AG04450 (cell line): ENCODE measurements at regions not wholly inside any gene's neighbourhood (a gene's known extent, or its start where the extent isn't known, plus 50 kb on each side); places are given as distances from the start of the nearest gene placed in this dataset.

Source experiments
- CTCF ChIA-PET: fragments of 300-600, 350-600 bp; formaldehyde crosslinking; extraction: SDS; loops from one replicate; lab custom pipeline; 2022; ENCODE audit warnings: antibody characterized with exemption, inconsistent platforms; lab: Charles Lee
- POLR2A ChIA-PET: fragments of 350-600 bp; formaldehyde crosslinking; extraction: SDS; loops from one replicate; lab custom pipeline; 2021; ENCODE audit warnings: antibody characterized with exemption, inconsistent platforms; lab: Yijun Ruan, JAX
- DNase-seq: peaks from one replicate; pipeline ENCODE4 v3.0.0-alpha.2; 2011; ENCODE audit warnings: low read depth, low spot score
- H3K27ac ChIP-seq: one replicate; pipeline ENCODE4 v1.5.1; 2012; ENCODE audit warnings: low read depth, low read length, control low read depth
- H3K27me3 ChIP-seq: one replicate; pipeline ENCODE4 v1.6.0; 2012; ENCODE audit warnings: low read length; ENCODE audit not compliant: control insufficient read depth, insufficient read depth
- H3K4me3 ChIP-seq: 2 replicates; pipeline ENCODE4 v1.5.1; 2011; ENCODE audit warnings: mild to moderate bottlenecking, low read depth, low read length, control low read depth
- H3K9me3 ChIP-seq: 2 replicates; pipeline ENCODE4 v1.5.1; 2012; ENCODE audit warnings: low read length; ENCODE audit not compliant: control insufficient read depth, insufficient read depth
- CTCF ChIP-seq: IDR thresholded peaks from 2 replicates; pipeline ENCODE4 v1.5.1; 2011; ENCODE audit warnings: low read depth, low read length, control low read depth, inconsistent platforms

- POLR2A ChIA-PET = interaction anchor here (0.5 to 1.6 kb wide), 3 partner anchors 10 to 1102 kb away, joined by 3 to 9 read pairs (median 5); partner anchors contain the start of gene DDX27
These were observed 130.5 kb downstream of the CEBPB start for GRCh38 chr20:50320901-50321796.

GRCh38 chr20:50321797-50322480 is 131.3 kb downstream of the CEBPB start:
- ChIA-PET CTCF (interaction anchor here (0.6 kb wide), 1 partner anchor 145 kb away, joined by 3 read pairs; no protein-coding TSS in a partner anchor), POLR2A (interaction anchor here (0.5 to 1.6 kb wide), 3 partner anchors 11 to 1633 kb away, joined by 3 to 9 read pairs (median 4); no protein-coding TSS in a partner anchor)
- no peaks in the 10 kb centered on the region for H3K27me3 ChIP-seq
- no peak overlapping the region for H3K4me3 ChIP-seq
- no peak for DNase-seq
- H3K9me3 ChIP-seq = no peaks in the 10 kb centered on the region
- no peak for TF ChIP-seq CTCF
- peak overlapping the region; percentile 88 for H3K27ac ChIP-seq

More at GRCh38 chr20:50320901-50321796, 130.5 kb downstream of the CEBPB start:
- CTCF ChIA-PET = no interaction called here
- DNase-seq = peak; percentile 80
- H3K4me3 ChIP-seq = peak overlapping the region; percentile 51
- H3K27ac ChIP-seq = peak overlapping the region; percentile 88
- H3K9me3 ChIP-seq = no peaks in the 10 kb centered on the region
- H3K27me3 ChIP-seq = no peaks in the 10 kb centered on the region
- no peak for TF ChIP-seq CTCF

GRCh38 chr20:50322703-50323131 is 132.1 kb downstream of the CEBPB start:
- POLR2A ChIA-PET = interaction anchor here (1.6 kb wide), 1 partner anchor 14 kb away, joined by 9 read pairs; no protein-coding TSS in a partner anchor
- no peak for DNase-seq
- Histone ChIP-seq H3K9me3 (no peaks in the 10 kb centered on the region), H3K27ac (no peak overlapping the region), H3K27me3 (no peaks in the 10 kb centered on the region), H3K4me3 (no peak overlapping the region)
- CTCF ChIA-PET = interaction anchor here (0.6 kb wide), 1 partner anchor 144 kb away, joined by 3 read pairs; no protein-coding TSS in a partner anchor
- TF ChIP-seq CTCF = no peak

- no peak for TF ChIP-seq CTCF
- DNase-seq = no peak
These were observed 132.6 kb downstream of the CEBPB start for GRCh38 chr20:50323209-50323608.

More at GRCh38 chr20:50323209-50323608, 132.6 kb downstream of the CEBPB start:
- no peaks in the 10 kb centered on the region for H3K9me3 ChIP-seq
- ChIA-PET CTCF (no interaction called here), POLR2A (no interaction called here)
- no peaks in the 10 kb centered on the region for H3K27me3 ChIP-seq
- no peak overlapping the region for H3K27ac ChIP-seq
- no peak overlapping the region for H3K4me3 ChIP-seq
